ENCODE measurements at regions not wholly inside any gene's neighbourhood (a gene's known extent, or its start where the extent isn't known, plus 50 kb on each side); places are given as distances from the start of the nearest gene placed in this dataset.
"Not testable (repeated sequence)": the region's sequence is repeated elsewhere in the genome, so short reads cannot be mapped to it uniquely, and the experiment has no call there.

- not testable (repeated sequence) for TF ChIP-seq EZH2 (IDR thresholded peaks at IDR 0.05; ENCODE audit: borderline replicate concordance, low read length); CTCF (conservative IDR thresholded peaks at IDR 0.05 in 1 of 2, IDR thresholded peaks at IDR 0.05 in 1 of 2; ENCODE audit: extremely low read depth in 1 of 2, insufficient read depth in 1 of 2, low read depth in 1 of 2, low read length in 2 of 2)
Measured at GRCh38 chr6:48983968-48984367, 479.1 kb downstream of the MMUT start.

All from mammary epithelial cell (primary cell).